ENCODE measurements at regions not wholly inside any gene's neighbourhood (a gene's known extent, or its start where the extent isn't known, plus 50 kb on each side); places are given as distances from the start of the nearest gene placed in this dataset.

DNA sequence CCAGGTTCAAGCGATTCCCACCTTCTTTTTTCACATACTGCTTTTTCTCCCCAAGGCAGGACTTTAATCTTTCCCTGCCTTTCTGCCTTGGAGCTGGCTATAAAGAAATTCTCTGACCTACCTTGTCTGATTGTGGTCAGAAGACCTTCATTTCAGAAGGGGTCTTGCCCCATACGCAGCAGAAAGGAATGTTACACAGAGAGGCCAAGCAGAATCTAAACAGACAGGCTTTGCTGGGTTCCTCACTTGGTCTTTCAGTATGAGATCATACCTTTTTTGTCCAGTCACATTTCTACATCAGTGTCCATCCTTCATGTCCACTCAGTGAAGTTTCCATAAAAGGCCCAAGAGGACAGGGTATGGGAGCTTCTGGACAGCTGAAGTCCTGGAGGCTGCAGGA lies 108.3 kb upstream of the RBPJ start:
- no peaks in the 10 kb centered on the region for H3F3A ChIP-seq (ENCODE audit: low read length, unreplicated experiment)
- no TSS peak for BruUV-seq (replicated peaks)
- POLR2A ChIA-PET (ENCODE audit: unreplicated experiment) = no interaction called here
- no peaks in the 10 kb centered on the region for H4K20me1 ChIP-seq (ENCODE audit: low read length)
- no peak overlapping the region for H3K4me2 ChIP-seq (ENCODE audit: low read length)
- no peak overlapping the region for H2AFZ ChIP-seq (ENCODE audit: low read length)
- H3K4me3 ChIP-seq (ENCODE audit: low read length) = no peak overlapping the region
- H3K9ac ChIP-seq (ENCODE audit: low read length) = no peak overlapping the region
- no peaks in the 10 kb centered on the region for H3K4me1 ChIP-seq (ENCODE audit: insufficient read depth, low read length)
- CTCF ChIA-PET = no interaction called here
- H3K36me3 ChIP-seq (ENCODE audit: low read depth, low read length) = no peaks in the 10 kb centered on the region
- no peaks in the 10 kb centered on the region for H3K9me3 ChIP-seq (ENCODE audit: low read length)
- H3K79me2 ChIP-seq (ENCODE audit: low read length) = no peaks in the 10 kb centered on the region
- no peak for DNase-seq
- no peak overlapping the region for H3K27ac ChIP-seq (ENCODE audit: low read length)
- ATAC-seq = no peak
- H3K27me3 ChIP-seq (ENCODE audit: low read length) = no peaks in the 10 kb centered on the region
- H3K9me2 ChIP-seq (replicated peaks; ENCODE audit: low read length) = no peaks in the 10 kb centered on the region
- intact Hi-C loops (cut with micrococcal nuclease) = no loop called here
- TF ChIP-seq, protein P1, sequence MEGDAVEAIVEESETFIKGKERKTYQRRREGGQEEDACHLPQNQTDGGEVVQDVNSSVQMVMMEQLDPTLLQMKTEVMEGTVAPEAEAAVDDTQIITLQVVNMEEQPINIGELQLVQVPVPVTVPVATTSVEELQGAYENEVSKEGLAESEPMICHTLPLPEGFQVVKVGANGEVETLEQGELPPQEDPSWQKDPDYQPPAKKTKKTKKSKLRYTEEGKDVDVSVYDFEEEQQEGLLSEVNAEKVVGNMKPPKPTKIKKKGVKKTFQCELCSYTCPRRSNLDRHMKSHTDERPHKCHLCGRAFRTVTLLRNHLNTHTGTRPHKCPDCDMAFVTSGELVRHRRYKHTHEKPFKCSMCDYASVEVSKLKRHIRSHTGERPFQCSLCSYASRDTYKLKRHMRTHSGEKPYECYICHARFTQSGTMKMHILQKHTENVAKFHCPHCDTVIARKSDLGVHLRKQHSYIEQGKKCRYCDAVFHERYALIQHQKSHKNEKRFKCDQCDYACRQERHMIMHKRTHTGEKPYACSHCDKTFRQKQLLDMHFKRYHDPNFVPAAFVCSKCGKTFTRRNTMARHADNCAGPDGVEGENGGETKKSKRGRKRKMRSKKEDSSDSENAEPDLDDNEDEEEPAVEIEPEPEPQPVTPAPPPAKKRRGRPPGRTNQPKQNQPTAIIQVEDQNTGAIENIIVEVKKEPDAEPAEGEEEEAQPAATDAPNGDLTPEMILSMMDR (conservative IDR thresholded peaks at IDR 0.05; ENCODE audit: low read depth, low read length) = no peak
- no peak for TF ChIP-seq EZH2 (IDR thresholded peaks at IDR 0.05; ENCODE audit: low read length, unreplicated experiment)

DNA sequence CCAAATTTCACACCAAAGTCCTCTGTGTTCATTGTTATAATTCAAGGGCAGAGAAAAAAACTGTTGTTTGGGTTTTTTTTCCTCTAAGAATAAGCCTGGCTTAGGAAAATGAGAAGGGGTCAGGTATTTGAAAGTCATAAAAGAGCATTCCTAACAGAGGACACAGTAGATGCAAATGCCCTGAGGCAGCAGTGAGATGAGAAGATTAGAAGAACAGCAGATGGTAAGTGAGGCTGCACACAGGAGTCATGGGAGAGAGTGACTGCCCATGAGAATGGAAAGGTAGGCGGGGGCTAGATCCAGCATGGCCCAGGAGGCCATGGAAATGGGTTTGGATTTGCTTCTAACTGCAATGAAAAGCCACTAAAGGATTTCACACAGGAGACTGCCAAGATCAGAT lies 107.5 kb upstream of the RBPJ start:
- no peaks in the 10 kb centered on the region for H3K9me2 ChIP-seq (replicated peaks; ENCODE audit: low read length)
- CTCF ChIA-PET = no interaction called here
- H3K79me2 ChIP-seq (ENCODE audit: low read length) = no peaks in the 10 kb centered on the region
- H3K4me2 ChIP-seq (ENCODE audit: low read length) = no peak overlapping the region
- no peaks in the 10 kb centered on the region for H3K36me3 ChIP-seq (ENCODE audit: low read depth, low read length)
- H3K27ac ChIP-seq (ENCODE audit: low read length) = no peak overlapping the region
- BruUV-seq (replicated peaks) = no TSS peak
- no peaks in the 10 kb centered on the region for H4K20me1 ChIP-seq (ENCODE audit: low read length)
- no peaks in the 10 kb centered on the region for H3K27me3 ChIP-seq (ENCODE audit: low read length)
- TF ChIP-seq EZH2 (IDR thresholded peaks at IDR 0.05; ENCODE audit: low read length, unreplicated experiment) (no peak), EZH2phosphoT487 (IDR thresholded peaks at IDR 0.05; ENCODE audit: borderline replicate concordance, low read length) (no peak)
- TF ChIP-seq, protein P1 (conservative IDR thresholded peaks at IDR 0.05; ENCODE audit: low read depth, low read length) = no peak
- POLR2A ChIA-PET (ENCODE audit: unreplicated experiment) = no interaction called here
- intact Hi-C loops (cut with micrococcal nuclease) = no loop called here
- no peak overlapping the region for H2AFZ ChIP-seq (ENCODE audit: low read length)
- no peaks in the 10 kb centered on the region for H3K9me3 ChIP-seq (ENCODE audit: low read length)
- no peak overlapping the region for H3K9ac ChIP-seq (ENCODE audit: low read length)
- no peak overlapping the region for H3K4me3 ChIP-seq (ENCODE audit: low read length)
- no peak for ATAC-seq
- DNase-seq = no peak
- no peaks in the 10 kb centered on the region for H3K4me1 ChIP-seq (ENCODE audit: insufficient read depth, low read length)
- H3F3A ChIP-seq (ENCODE audit: low read length, unreplicated experiment) = no peaks in the 10 kb centered on the region

DNA sequence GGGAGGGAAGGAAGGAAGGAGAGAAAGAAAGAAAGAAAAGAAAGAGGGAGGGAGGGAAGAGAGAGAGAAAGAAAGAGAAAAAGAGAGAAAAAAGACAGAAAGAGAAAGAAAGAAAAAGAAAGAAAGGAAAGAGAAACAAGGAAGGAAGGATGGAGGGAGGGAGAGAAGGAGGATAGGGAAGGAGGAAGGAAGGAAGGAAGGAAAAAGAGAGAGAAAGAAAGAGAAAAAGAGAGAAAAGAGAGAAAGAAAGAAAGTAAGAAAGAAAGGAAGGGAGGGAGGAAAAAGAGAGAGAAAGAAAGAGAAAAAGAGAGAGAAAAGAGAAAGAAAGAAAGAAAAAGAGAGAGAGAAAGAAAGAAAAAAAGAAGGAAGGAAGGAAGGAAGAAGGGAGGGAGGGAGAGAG lies 105.8 kb upstream of the RBPJ start:
- ChIA-PET POLR2A (ENCODE audit: unreplicated experiment) (no interaction called here), CTCF (no interaction called here)
- Histone ChIP-seq H3K9me2 (replicated peaks; ENCODE audit: low read length) (no peaks in the 10 kb centered on the region), H3K4me1 (ENCODE audit: insufficient read depth, low read length) (0 out of 2 replicates have a peak, but pooled peaks cover 4% of the 10 kb centered on the region), H3K79me2 (ENCODE audit: low read length) (no peaks in the 10 kb centered on the region), H4K20me1 (ENCODE audit: low read length) (no peaks in the 10 kb centered on the region), H3K4me2 (ENCODE audit: low read length) (no peak overlapping the region), H3K9ac (ENCODE audit: low read length) (no peak overlapping the region), H3K27me3 (ENCODE audit: low read length) (no peaks in the 10 kb centered on the region), H3K9me3 (ENCODE audit: low read length) (no peaks in the 10 kb centered on the region), H3K27ac (ENCODE audit: low read length) (no peak overlapping the region), H3F3A (ENCODE audit: low read length, unreplicated experiment) (no peaks in the 10 kb centered on the region), H3K4me3 (ENCODE audit: low read length) (no peak overlapping the region), H3K36me3 (ENCODE audit: low read depth, low read length) (no peaks in the 10 kb centered on the region), H2AFZ (ENCODE audit: low read length) (no peak overlapping the region)
- no TSS peak for BruUV-seq (replicated peaks)
- DNase-seq (no peak), ATAC-seq (no peak)
- TF ChIP-seq, protein P1 (conservative IDR thresholded peaks at IDR 0.05; ENCODE audit: low read depth, low read length) = no peak
- no peak for TF ChIP-seq EZH2phosphoT487 (IDR thresholded peaks at IDR 0.05; ENCODE audit: borderline replicate concordance, low read length)
- no peak for TF ChIP-seq EZH2 (IDR thresholded peaks at IDR 0.05; ENCODE audit: low read length, unreplicated experiment)
- intact Hi-C loops (cut with micrococcal nuclease) = no loop called here

Data from PC-3 (cell line).